ENCODE measurements at regions not wholly inside any gene's neighbourhood (a gene's known extent, or its start where the extent isn't known, plus 50 kb on each side); places are given as distances from the start of the nearest gene placed in this dataset.

GRCh38 chr4:58127680-58128079 is 1017.5 kb upstream of the IGFBP7 start:
- no peak for ATAC-seq
- no peak for TF ChIP-seq ZNF8 (CRISPR knock-in tag; IDR thresholded peaks at IDR 0.05)
- TF ChIP-seq ZNF70 (CRISPR knock-in tag; IDR thresholded peaks at IDR 0.05), result no peak
- no peak for TF ChIP-seq SNAI2 (CRISPR knock-in tag; IDR thresholded peaks at IDR 0.05)
- TF ChIP-seq CREB5 (CRISPR knock-in tag; IDR thresholded peaks at IDR 0.05; ENCODE audit: low read depth), result no peak
- TF ChIP-seq TCF4 (CRISPR knock-in tag; IDR thresholded peaks at IDR 0.05; ENCODE audit: borderline replicate concordance), result no peak
- TF ChIP-seq OSR1 (CRISPR knock-in tag; IDR thresholded peaks at IDR 0.05), result no peak
- no peak for TF ChIP-seq BACH2 (CRISPR knock-in tag; IDR thresholded peaks at IDR 0.05; ENCODE audit: borderline replicate concordance)
- no peak for TF ChIP-seq GLIS3 (CRISPR knock-in tag; IDR thresholded peaks at IDR 0.05)
- no peak for TF ChIP-seq ZC3H10 (CRISPR knock-in tag; IDR thresholded peaks at IDR 0.05)
- no peak for TF ChIP-seq ISL1 (CRISPR knock-in tag; IDR thresholded peaks at IDR 0.05)
- no peak for TF ChIP-seq ZNF565 (CRISPR knock-in tag; conservative IDR thresholded peaks at IDR 0.05; ENCODE audit: low read depth)

- TF ChIP-seq CSDC2 (CRISPR knock-in tag; IDR thresholded peaks at IDR 0.05) (no peak), CREB5 (CRISPR knock-in tag; IDR thresholded peaks at IDR 0.05; ENCODE audit: low read depth) (no peak), ISL1 (CRISPR knock-in tag; IDR thresholded peaks at IDR 0.05) (no peak), RARB (CRISPR knock-in tag; IDR thresholded peaks at IDR 0.05) (no peak), PATZ1 (CRISPR knock-in tag; IDR thresholded peaks at IDR 0.05; ENCODE audit: borderline replicate concordance) (no peak), ZNF8 (CRISPR knock-in tag; IDR thresholded peaks at IDR 0.05) (no peak), ZFP30 (CRISPR knock-in tag; IDR thresholded peaks at IDR 0.05) (no peak), ESRRG (CRISPR knock-in tag; IDR thresholded peaks at IDR 0.05) (no peak), PPARA (CRISPR knock-in tag; IDR thresholded peaks at IDR 0.05; ENCODE audit: borderline replicate concordance) (no peak), POU6F1 (CRISPR knock-in tag; IDR thresholded peaks at IDR 0.05; ENCODE audit: borderline replicate concordance, low read depth) (no peak)
- no peak for ATAC-seq
These were observed 1009.1 kb upstream of the IGFBP7 start for GRCh38 chr4:58119298-58119697.

- ATAC-seq, result no peak
- TF ChIP-seq TCF4 (CRISPR knock-in tag; IDR thresholded peaks at IDR 0.05; ENCODE audit: borderline replicate concordance) (no peak), ZFP30 (CRISPR knock-in tag; IDR thresholded peaks at IDR 0.05) (no peak), ZFP3 (CRISPR knock-in tag; IDR thresholded peaks at IDR 0.05) (no peak), ARNTL (CRISPR knock-in tag; IDR thresholded peaks at IDR 0.05; ENCODE audit: borderline replicate concordance, low read depth) (no peak), CREB5 (CRISPR knock-in tag; IDR thresholded peaks at IDR 0.05; ENCODE audit: low read depth) (no peak), ZNF70 (CRISPR knock-in tag; IDR thresholded peaks at IDR 0.05) (no peak), POU6F1 (CRISPR knock-in tag; IDR thresholded peaks at IDR 0.05; ENCODE audit: borderline replicate concordance, low read depth) (no peak), BACH2 (CRISPR knock-in tag; IDR thresholded peaks at IDR 0.05; ENCODE audit: borderline replicate concordance) (no peak), CSRNP3 (CRISPR knock-in tag; IDR thresholded peaks at IDR 0.05) (no peak), OSR1 (CRISPR knock-in tag; IDR thresholded peaks at IDR 0.05) (no peak), CSDC2 (CRISPR knock-in tag; IDR thresholded peaks at IDR 0.05) (no peak), TSHZ2 (CRISPR knock-in tag; IDR thresholded peaks at IDR 0.05) (no peak), ZNF8 (CRISPR knock-in tag; IDR thresholded peaks at IDR 0.05) (no peak), SNAI2 (CRISPR knock-in tag; IDR thresholded peaks at IDR 0.05) (no peak), GLIS3 (CRISPR knock-in tag; IDR thresholded peaks at IDR 0.05) (no peak), ZC3H10 (CRISPR knock-in tag; IDR thresholded peaks at IDR 0.05) (no peak), ISL1 (CRISPR knock-in tag; IDR thresholded peaks at IDR 0.05) (no peak), ZNF565 (CRISPR knock-in tag; conservative IDR thresholded peaks at IDR 0.05; ENCODE audit: low read depth) (no peak)
These were observed 1002.9 kb upstream of the IGFBP7 start for GRCh38 chr4:58113126-58113525.

Data from SK-N-SH treated with all-trans-retinoic acid at 6 μM for 48 hours (cell line).